Fibroblast of lung (primary cell): ENCODE measurements at regions not wholly inside any gene's neighbourhood (a gene's known extent, or its start where the extent isn't known, plus 50 kb on each side); places are given as distances from the start of the nearest gene placed in this dataset.
"Not testable (repeated sequence)": the region's sequence is repeated elsewhere in the genome, so short reads cannot be mapped to it uniquely, and the experiment has no call there.

Experiments used
- DNase-seq, 2 donors: peaks; one replicate each; pipeline versions ENCODE4 v3.0.0 to v3.0.0-alpha.2; 2010; ENCODE audit warnings: low read depth in 2 of 2
- H2AFZ ChIP-seq: 2 replicates; pipeline ENCODE4 v1.5.1; 2012; ENCODE audit warnings: low read length, control low read depth, inconsistent platforms
- H3K27ac ChIP-seq: 2 replicates; pipeline ENCODE4 v1.5.1; 2011; ENCODE audit warnings: low read length, control low read depth; ENCODE audit not compliant: insufficient read depth
- H3K27me3 ChIP-seq: 2 replicates; pipeline ENCODE4 v1.5.1; 2011; ENCODE audit warnings: mild to moderate bottlenecking, low read length; ENCODE audit not compliant: control insufficient read depth, insufficient read depth
- H3K36me3 ChIP-seq: 2 replicates; pipeline ENCODE4 v1.5.1; 2011; ENCODE audit warnings: low read length; ENCODE audit not compliant: control insufficient read depth, insufficient read depth
- H3K4me1 ChIP-seq: 2 replicates; pipeline ENCODE4 v1.5.1; 2011; ENCODE audit warnings: low read length; ENCODE audit not compliant: control insufficient read depth, insufficient read depth; ENCODE audit errors: extremely low read depth
- H3K4me2 ChIP-seq: 2 replicates; pipeline ENCODE4 v1.5.1; 2011; ENCODE audit warnings: low read length, control low read depth; ENCODE audit not compliant: insufficient read depth; ENCODE audit errors: extremely low read depth
- H3K4me3 ChIP-seq, 4 experiments: fragments of 200-600 bp in 1 of 4; sonication (generic) in 1 of 4; replicated peaks in 1 of 4; 2 replicates each; pipeline ENCODE4 v1.5.1; 2011 to 2016; ENCODE audit warnings: low read length in 4 of 4, low read depth in 3 of 4, mild to moderate bottlenecking in 3 of 4, control low read depth in 2 of 4, inconsistent platforms in 1 of 4, mixed read lengths in 1 of 4; ENCODE audit not compliant: insufficient read depth in 1 of 4; ENCODE audit errors: control extremely low read depth in 1 of 4
- H3K79me2 ChIP-seq: 2 replicates; pipeline ENCODE4 v1.5.1; 2012; ENCODE audit warnings: mild to moderate bottlenecking, low read length, inconsistent platforms; ENCODE audit not compliant: control insufficient read depth, insufficient read depth
- H3K9ac ChIP-seq: 2 replicates; pipeline ENCODE4 v1.5.1; 2011; ENCODE audit warnings: mild to moderate bottlenecking, low read length, control low read depth; ENCODE audit not compliant: insufficient read depth
- H3K9me3 ChIP-seq: 2 replicates; pipeline ENCODE4 v1.5.1; 2012; ENCODE audit warnings: low read depth, low read length; ENCODE audit not compliant: control insufficient read depth, insufficient read depth
- H4K20me1 ChIP-seq: 2 replicates; pipeline ENCODE4 v1.5.1; 2011; ENCODE audit warnings: low read length; ENCODE audit not compliant: control insufficient read depth, insufficient read depth; ENCODE audit errors: extremely low read depth
- EZH2 ChIP-seq: IDR thresholded peaks from 2 replicates; pipeline ENCODE4 v1.5.1; 2012; ENCODE audit warnings: low read length, control low read depth, mild to moderate bottlenecking; ENCODE audit errors: missing control alignments
- TF ChIP-seq, protein P1 (sequence below), 2 donors: IDR thresholded peaks in 1 of 2; conservative IDR thresholded peaks in 1 of 2; 1 replicate in 1 of 2; 2 replicates in 1 of 2; pipeline ENCODE4 v1.5.1; 2011 to 2012; ENCODE audit warnings: low read length in 2 of 2, control low read depth in 1 of 2, inconsistent platforms in 1 of 2, low read depth in 1 of 2, mild to moderate bottlenecking in 1 of 2

DNA sequence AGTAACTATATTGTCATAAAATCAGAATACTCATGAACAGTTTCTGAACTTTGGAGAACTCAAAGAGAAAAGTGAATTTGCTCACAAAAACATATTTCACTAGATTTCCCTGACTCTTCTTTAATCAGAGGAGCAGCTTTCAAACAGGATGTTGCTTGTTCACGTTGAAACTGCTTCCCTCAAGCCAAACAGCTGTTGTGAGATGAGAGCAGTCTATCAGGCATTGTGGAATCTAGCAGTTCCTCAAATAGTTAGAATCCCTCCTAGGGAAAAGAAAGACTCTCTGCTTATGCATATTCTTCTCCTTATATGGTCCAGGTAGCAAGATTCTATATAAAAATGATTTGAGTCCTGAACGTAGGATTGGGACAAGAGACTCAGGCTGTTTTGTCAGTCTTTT is 1012.1 kb downstream of the FAM133A start:
- TF ChIP-seq EZH2: no peak
- TF ChIP-seq, protein P1, sequence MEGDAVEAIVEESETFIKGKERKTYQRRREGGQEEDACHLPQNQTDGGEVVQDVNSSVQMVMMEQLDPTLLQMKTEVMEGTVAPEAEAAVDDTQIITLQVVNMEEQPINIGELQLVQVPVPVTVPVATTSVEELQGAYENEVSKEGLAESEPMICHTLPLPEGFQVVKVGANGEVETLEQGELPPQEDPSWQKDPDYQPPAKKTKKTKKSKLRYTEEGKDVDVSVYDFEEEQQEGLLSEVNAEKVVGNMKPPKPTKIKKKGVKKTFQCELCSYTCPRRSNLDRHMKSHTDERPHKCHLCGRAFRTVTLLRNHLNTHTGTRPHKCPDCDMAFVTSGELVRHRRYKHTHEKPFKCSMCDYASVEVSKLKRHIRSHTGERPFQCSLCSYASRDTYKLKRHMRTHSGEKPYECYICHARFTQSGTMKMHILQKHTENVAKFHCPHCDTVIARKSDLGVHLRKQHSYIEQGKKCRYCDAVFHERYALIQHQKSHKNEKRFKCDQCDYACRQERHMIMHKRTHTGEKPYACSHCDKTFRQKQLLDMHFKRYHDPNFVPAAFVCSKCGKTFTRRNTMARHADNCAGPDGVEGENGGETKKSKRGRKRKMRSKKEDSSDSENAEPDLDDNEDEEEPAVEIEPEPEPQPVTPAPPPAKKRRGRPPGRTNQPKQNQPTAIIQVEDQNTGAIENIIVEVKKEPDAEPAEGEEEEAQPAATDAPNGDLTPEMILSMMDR (conservative IDR thresholded peaks at IDR 0.05 in 1 of 2, IDR thresholded peaks at IDR 0.05 in 1 of 2; ENCODE audit: low read depth in 1 of 2, low read length in 2 of 2): no peak
- Histone ChIP-seq H3K79me2 (no peaks in the 10 kb centered on the region), H3K9ac (no peak overlapping the region), H3K4me1 (no peaks in the 10 kb centered on the region), H4K20me1 (no peaks in the 10 kb centered on the region), H3K36me3 (no peaks in the 10 kb centered on the region), H3K27ac (no peak overlapping the region), H3K9me3 (no peaks in the 10 kb centered on the region), H2AFZ (no peak overlapping the region), H3K4me3 (no peak overlapping the region), H3K4me2 (no peak overlapping the region), H3K27me3 (no peaks in the 10 kb centered on the region)
- no peak for DNase-seq

DNA sequence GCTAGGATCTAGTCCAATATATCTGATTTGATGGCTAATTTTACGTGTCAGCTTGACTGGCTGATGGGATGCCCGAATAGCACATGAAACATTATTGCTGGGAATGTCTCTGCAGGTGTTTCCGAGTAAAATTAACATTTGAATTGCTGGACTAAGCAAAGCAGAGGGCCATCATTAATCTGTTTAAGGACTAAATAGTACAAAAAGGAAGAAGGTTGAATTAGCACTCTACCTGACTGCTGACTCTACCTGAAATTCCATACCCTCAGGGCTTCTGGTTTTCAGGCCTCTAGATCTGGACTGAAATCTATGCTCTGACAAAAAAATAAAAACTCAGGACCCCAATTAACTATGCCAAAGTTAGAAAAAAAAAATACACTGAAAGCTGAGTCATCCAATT is 1021.9 kb downstream of the FAM133A start:
- no peaks in the 10 kb centered on the region for H3K9me3 ChIP-seq
- H3K27ac ChIP-seq: no peak overlapping the region
- H3K9ac ChIP-seq: no peak overlapping the region
- no peaks in the 10 kb centered on the region for H4K20me1 ChIP-seq
- H3K27me3 ChIP-seq: no peaks in the 10 kb centered on the region
- no peaks in the 10 kb centered on the region for H3K79me2 ChIP-seq
- H2AFZ ChIP-seq: no peak overlapping the region
- no peak overlapping the region for H3K4me2 ChIP-seq
- no peaks in the 10 kb centered on the region for H3K4me1 ChIP-seq
- H3K4me3 ChIP-seq: no peak overlapping the region
- no peak for DNase-seq
- no peak for TF ChIP-seq EZH2
- TF ChIP-seq, protein P1 (conservative IDR thresholded peaks at IDR 0.05 in 1 of 2, IDR thresholded peaks at IDR 0.05 in 1 of 2; ENCODE audit: low read depth in 1 of 2, low read length in 2 of 2): no peak
- no peaks in the 10 kb centered on the region for H3K36me3 ChIP-seq

DNA sequence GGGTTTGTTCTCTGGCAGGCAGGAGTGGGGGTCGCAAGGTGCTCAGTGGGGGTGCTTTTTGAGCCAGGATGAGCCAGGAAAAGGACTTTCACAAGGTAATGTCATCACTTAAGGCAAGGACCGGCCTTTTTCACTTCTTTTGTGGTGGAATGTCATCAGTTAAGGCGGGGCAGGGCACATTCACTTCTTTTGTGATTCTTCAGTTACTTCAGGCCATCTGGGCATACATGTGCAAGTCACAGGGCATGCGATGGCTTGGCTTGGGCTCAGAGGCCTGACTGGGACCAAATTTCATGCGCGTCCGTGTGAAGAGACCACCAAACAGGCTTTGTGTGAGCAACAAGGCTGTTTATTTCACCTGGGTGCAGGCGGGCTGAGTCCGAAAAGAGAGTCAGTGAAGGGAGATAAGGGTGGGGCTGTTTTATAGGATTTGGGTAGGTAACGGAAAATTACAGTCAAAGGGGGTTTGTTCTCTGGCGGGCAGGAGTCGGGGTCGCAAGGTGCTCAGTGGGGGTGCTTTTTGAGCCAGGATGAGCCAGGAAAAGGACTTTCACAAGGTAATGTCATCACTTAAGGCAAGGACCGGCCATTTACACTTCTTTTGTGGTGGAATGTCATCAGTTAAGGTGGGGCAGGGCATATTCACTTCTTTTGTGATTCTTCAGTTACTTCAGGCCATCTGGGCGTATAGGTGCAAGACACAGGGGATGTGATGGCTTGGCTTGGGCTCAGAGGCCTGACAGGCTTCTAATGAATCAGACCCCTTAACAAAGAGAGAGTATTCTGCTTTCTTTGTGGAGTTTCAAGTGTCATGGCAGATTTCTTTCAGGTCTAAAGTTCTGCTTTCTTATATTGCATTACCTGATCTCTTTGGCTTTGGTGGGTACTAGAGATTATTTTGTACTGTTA is 1030.6 kb downstream of the FAM133A start:
- not testable (repeated sequence) for H3K4me2 ChIP-seq, H3K36me3 ChIP-seq, H3K4me3 ChIP-seq, H3K27me3 ChIP-seq, H3K9me3 ChIP-seq, H3K9ac ChIP-seq, H3K27ac ChIP-seq, H2AFZ ChIP-seq, H3K4me1 ChIP-seq, H3K79me2 ChIP-seq, H4K20me1 ChIP-seq, DNase-seq
